ENCODE measurements at regions not wholly inside any gene's neighbourhood (a gene's known extent, or its start where the extent isn't known, plus 50 kb on each side); places are given as distances from the start of the nearest gene placed in this dataset.

DNA sequence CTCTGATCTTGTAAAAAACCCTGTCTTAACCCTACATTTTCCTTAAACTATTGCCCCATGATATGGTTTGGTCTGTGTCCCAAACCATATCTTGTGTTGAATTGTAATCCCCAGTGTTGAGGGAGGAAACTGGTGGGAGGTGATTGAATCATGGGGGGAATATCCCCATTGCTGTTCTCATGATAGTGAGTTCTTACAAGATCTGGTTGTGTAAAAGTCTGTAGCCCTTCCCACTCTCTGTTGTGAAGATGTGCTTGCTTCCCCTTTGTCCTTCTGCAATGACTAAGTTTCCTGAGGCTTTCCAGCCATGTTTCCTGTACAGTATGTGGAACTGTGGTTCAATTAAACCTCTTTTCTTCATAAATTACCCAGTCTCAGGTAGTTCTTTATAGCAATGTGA lies 881.4 kb downstream of the DIPK2A start:
- Mint-ChIP-seq H3K4me3 (no peak overlapping the region), H3K27me3 (ENCODE audit: low read depth) (no peaks in the 10 kb centered on the region), H3K27ac (peak overlapping the region in 1 of 3 experiments; percentile 41; a peak in 1 of 7 replicates), H3K9me3 (no peaks in the 10 kb centered on the region), H3K4me1 (peaks cover 4 to 5% of the 10 kb centered on the region in 2 experiments), H3K36me3 (ENCODE audit: insufficient read depth in 1 of 3, low read depth in 3 of 3) (no peaks in the 10 kb centered on the region)
- Histone ChIP-seq H3T11ph (ENCODE audit: low read length) (no peak overlapping the region), H3K4ac (ENCODE audit: low read depth, low read length) (no peak overlapping the region), H4K20me1 (ENCODE audit: control insufficient read depth, insufficient read depth, insufficient read length) (no peaks in the 10 kb centered on the region), H3K4me1 (ENCODE audit: insufficient read depth, low read length) (no peaks in the 10 kb centered on the region), H4K5ac (ENCODE audit: insufficient read length, low read depth, low read length) (no peak overlapping the region), H2AFZ (ENCODE audit: low read length) (no peak overlapping the region), H4K91ac (ENCODE audit: insufficient read length, low read depth, low read length) (no peak overlapping the region), H3K27ac (ENCODE audit: insufficient read length, low read depth, low read length) (no peak overlapping the region), H3K23ac (ENCODE audit: insufficient read length, low read depth, low read length) (no peak overlapping the region), H2AK5ac (ENCODE audit: insufficient read length, low read length) (no peak overlapping the region), H2BK5ac (ENCODE audit: insufficient read length, low read length) (no peak overlapping the region), H3K9me3 (ENCODE audit: control insufficient read depth, low read depth, low read length) (no peaks in the 10 kb centered on the region), H3K9ac (ENCODE audit: extremely low read depth, insufficient read length, low read length) (no peak overlapping the region), H3K27me3 (ENCODE audit: insufficient read depth, low read length) (no peaks in the 10 kb centered on the region), H3K18ac (ENCODE audit: insufficient read length, low read depth, low read length) (no peak overlapping the region), H2BK15ac (ENCODE audit: low read depth, low read length) (no peak overlapping the region), H3K4me2 (ENCODE audit: insufficient read depth, insufficient read length, low read length) (no peak overlapping the region), H3K79me1 (ENCODE audit: insufficient read depth, low read depth, low read length, poor library complexity, severe bottlenecking) (no peaks in the 10 kb centered on the region), H2BK20ac (ENCODE audit: low read depth, low read length, poor library complexity, severe bottlenecking) (no peak overlapping the region), H3K56ac (ENCODE audit: insufficient read length, low read depth, low read length) (no peak overlapping the region), H3K79me2 (ENCODE audit: insufficient read depth, low read length) (no peaks in the 10 kb centered on the region), H3K14ac (ENCODE audit: insufficient read depth, low read length) (no peak overlapping the region), H2BK120ac (ENCODE audit: low read depth, low read length, poor library complexity, severe bottlenecking) (no peak overlapping the region), H2BK12ac (ENCODE audit: insufficient read length, low read depth, low read length) (no peak overlapping the region), H4K8ac (replicated peaks; ENCODE audit: insufficient read length, low read depth, low read length) (no peak overlapping the region), H3K23me2 (ENCODE audit: insufficient read length, low read depth, low read length, poor library complexity, severe bottlenecking) (no peaks in the 10 kb centered on the region)
- DNase-seq: no peak
- no peak for TF ChIP-seq CTCF (conservative IDR thresholded peaks at IDR 0.05)

Measured in H9 (cell line).